Heart left ventricle (tissue), 16 donors: ENCODE measurements at regions not wholly inside any gene's neighbourhood (a gene's known extent, or its start where the extent isn't known, plus 50 kb on each side); places are given as distances from the start of the nearest gene placed in this dataset.

Source experiments
- ATAC-seq, 4 donors: fragments of 200-7000 bp; cut with Tn5 transposase; one replicate each; pipeline ENCODE4 v1.9.1; 2020 to 2022; ENCODE audit warnings: moderate library complexity in 4 of 4, mild to moderate bottlenecking in 3 of 4, moderate number of reproducible peaks in 1 of 4
- DNase-seq, 5 donors: peaks; one replicate each; pipeline ENCODE4 v3.0.0-alpha.2; 2020
- H3K27ac ChIP-seq, 12 donors: fragments of 200-600 bp; sonication (generic) in 4 of 12; one replicate each; pipeline versions ENCODE4 v1.5.0 to v1.8.0; 2016 to 2022; ENCODE audit warnings: mild to moderate bottlenecking in 2 of 12
- H3K27me3 ChIP-seq, 9 donors: fragments of 200-600 bp; sonication (generic) in 2 of 9; one replicate each; pipeline versions ENCODE4 v1.5.1 to v1.8.0; 2016 to 2022; ENCODE audit warnings: mild to moderate bottlenecking in 3 of 9
- H3K36me3 ChIP-seq, 9 donors: fragments of 200-600 bp; sonication (generic) in 2 of 9; one replicate each; pipeline versions ENCODE4 v1.5.0 to v1.8.0; 2018 to 2022; ENCODE audit warnings: mild to moderate bottlenecking in 2 of 9
- H3K4me1 ChIP-seq, 12 donors: fragments of 200-600 bp; sonication (generic) in 4 of 12; one replicate each; pipeline versions ENCODE4 v1.5.0 to v1.8.0; 2016 to 2022; ENCODE audit warnings: mild to moderate bottlenecking in 3 of 12
- H3K4me3 ChIP-seq, 12 donors: fragments of 200-600 bp; sonication (generic) in 4 of 12; one replicate each; pipeline versions ENCODE4 v1.5.0 to v1.8.0; 2017 to 2022; ENCODE audit warnings: mild to moderate bottlenecking in 9 of 12, moderate library complexity in 4 of 12
- H3K9me3 ChIP-seq, 12 donors: fragments of 200-600 bp; sonication (generic) in 4 of 12; one replicate each; pipeline versions ENCODE4 v1.5.0 to v1.8.0; 2016 to 2022; ENCODE audit warnings: mild to moderate bottlenecking in 1 of 12
- CTCF ChIP-seq, 12 donors: fragments of 200-600 bp; sonication (generic) in 4 of 12; IDR thresholded peaks; one replicate each; pipeline versions ENCODE4 v1.5.0 to v1.8.0; 2018 to 2022; ENCODE audit warnings: antibody characterized with exemption in 12 of 12, mild to moderate bottlenecking in 5 of 12
- POLR2A ChIP-seq, 2 donors: fragments of 450-650 bp; IDR thresholded peaks; one replicate each; pipeline ENCODE4 v1.6.1; 2017; ENCODE audit warnings: antibody characterized with exemption in 2 of 2, mild to moderate bottlenecking in 2 of 2, moderate library complexity in 2 of 2
- WGBS, 4 donors: extraction: QIAGEN DNeasy Blood & Tissue Kit in 2 of 4; methylation state at CpG; one replicate each; pipeline versions ENCODE4 v1.1.5 to v1.1.7; 2013 to 2018; 5-methylcytosine and 5-hydroxymethylcytosine counted together
- intact Hi-C, 10 donors: fragments of 100-400 bp; cut with DNase I; formaldehyde crosslinking; loops; one replicate each; pipeline versions ENCODE4 v1.11.1 to v1.14.2; 2022
- donor health status: ischemic (EF 13 %, LVEDD 7.1; RV severe dilation, severe dysfunction).
- donor health status: healthy with polysubstance abuse.
- donor health status: DM: no; HTN: yes; CAD: no.
- donor health status: DM: no; HTN: no; CAD: no.
- donor health status: ischemic (EF 25% LVEDD 6.9; RV normal size, moderate dysfunction).
- donor health status: ischemic (EF 25% LVEDD 5.7; RV mildly dilated, moderate dysfunction).
- donor health status: healthy.
- donor health status: DM: yes; HTN: yes; CAD: no.
- donor health status: ischemic (EF 35%, LVEDD 5.7; RV mildly dilated, moderate dysfunction).
- donor health status: nonischemic (EF 11% LVEDD 7.7; RV severe dilation, severe dysfunction).
- donor health status: DM: yes; HTN: yes; CAD: no.
- donor health status: PGD.
- donor health status: ischemic (EF 29% LVEDD 5.4; RV normal size, mild dysfunction).
- donor health status: nonischemic (EF 23%, LVEDD 6.1; RV moderate dilation, normal function).

- Histone ChIP-seq H3K9me3 (peaks cover 0 to 4% (median 0%) of the 10 kb centered on the region in 12 donors), H3K27ac (no peak overlapping the region), H3K4me1 (no peaks in the 10 kb centered on the region), H3K27me3 (no peaks in the 10 kb centered on the region), H3K4me3 (no peak overlapping the region), H3K36me3 (no peaks in the 10 kb centered on the region)
- intact Hi-C loops, result no loop called here
- ATAC-seq, result no peak
- 82 to 93% (median 89%) methylated on average over 2 of the region's 2 CpGs for WGBS, 4 donors
- TF ChIP-seq CTCF (IDR thresholded peaks at IDR 0.05) (no peak), POLR2A (IDR thresholded peaks at IDR 0.05) (no peak)
- no peak for DNase-seq
These were observed 141.7 kb upstream of the CHORDC1 start for GRCh38 chr11:90364527-90364926.

GRCh38 chr11:90363739-90364138, 140.9 kb upstream of the CHORDC1 start:
- DNase-seq, result no peak
- H3K27ac ChIP-seq, result no peak overlapping the region
- H3K36me3 ChIP-seq, result no peaks in the 10 kb centered on the region
- H3K27me3 ChIP-seq, result no peaks in the 10 kb centered on the region
- no peak overlapping the region for H3K4me3 ChIP-seq
- 64 to 82% (median 77%) methylated on average over 1 of the region's 1 CpG for WGBS, 4 donors
- peaks cover 0 to 4% (median 0%) of the 10 kb centered on the region in 12 donors for H3K9me3 ChIP-seq
- H3K4me1 ChIP-seq, result no peaks in the 10 kb centered on the region
- no peak for TF ChIP-seq POLR2A (IDR thresholded peaks at IDR 0.05)
- no peak for TF ChIP-seq CTCF (IDR thresholded peaks at IDR 0.05)
- ATAC-seq, result no peak
- intact Hi-C loops, result no loop called here

GRCh38 chr11:90355200-90355599, 132.4 kb upstream of the CHORDC1 start:
- Histone ChIP-seq H3K4me1 (no peaks in the 10 kb centered on the region), H3K27me3 (no peaks in the 10 kb centered on the region), H3K27ac (no peak overlapping the region), H3K9me3 (peaks cover 0 to 3% (median 0%) of the 10 kb centered on the region in 12 donors), H3K36me3 (no peaks in the 10 kb centered on the region), H3K4me3 (no peak overlapping the region)
- TF ChIP-seq POLR2A (IDR thresholded peaks at IDR 0.05) (no peak), CTCF (IDR thresholded peaks at IDR 0.05) (no peak)
- intact Hi-C loops, result no loop called here
- WGBS, 4 donors, result 43 to 72% (median 52%) methylated on average over 1 of the region's 1 CpG
- ATAC-seq (no peak), DNase-seq (no peak)

- no peaks in the 10 kb centered on the region for H3K27me3 ChIP-seq
- ATAC-seq (no peak), DNase-seq (no peak)
- WGBS, 4 donors, result 88 to 94% (median 92%) methylated on average over 1 of the region's 1 CpG
- no peaks in the 10 kb centered on the region for H3K9me3 ChIP-seq
- H3K4me3 ChIP-seq, result no peak overlapping the region
- H3K27ac ChIP-seq, result no peak overlapping the region
- TF ChIP-seq CTCF (IDR thresholded peaks at IDR 0.05) (no peak), POLR2A (IDR thresholded peaks at IDR 0.05) (no peak)
- H3K36me3 ChIP-seq, result no peaks in the 10 kb centered on the region
- intact Hi-C loops, result no loop called here
- H3K4me1 ChIP-seq, result no peaks in the 10 kb centered on the region
These were observed 126.9 kb upstream of the CHORDC1 start for GRCh38 chr11:90349731-90350130.
